PFSK-1 (cell line): ENCODE measurements at regions not wholly inside any gene's neighbourhood (a gene's known extent, or its start where the extent isn't known, plus 50 kb on each side); places are given as distances from the start of the nearest gene placed in this dataset.

Source experiments
- POLR2AphosphoS5 ChIP-seq: IDR thresholded peaks from 2 replicates; pipeline ENCODE4 v1.6.1; 2012; ENCODE audit warnings: low read depth, mild to moderate bottlenecking, control low read depth, low read length, moderate library complexity
- REST ChIP-seq, 2 experiments: IDR thresholded peaks; 2 replicates each; pipeline versions ENCODE4 v1.6.1 to v1.8.0; 2011 to 2012; ENCODE audit warnings: low read depth in 2 of 2, low read length in 2 of 2, control low read depth in 1 of 2, inconsistent platforms in 1 of 2, mild to moderate bottlenecking in 1 of 2, moderate library complexity in 1 of 2; ENCODE audit not compliant: insufficient read depth in 1 of 2
- SIN3A ChIP-seq: IDR thresholded peaks from 2 replicates; pipeline ENCODE4 v1.6.1; 2012; ENCODE audit warnings: mild to moderate bottlenecking, low read length, moderate library complexity, borderline replicate concordance; ENCODE audit not compliant: insufficient read depth
- TAF1 ChIP-seq: IDR thresholded peaks from 2 replicates; pipeline ENCODE4 v1.6.1; 2012; ENCODE audit warnings: low read length, control low read depth, borderline replicate concordance; ENCODE audit not compliant: insufficient read depth

GRCh38 chr1:221350091-221350490, 391.8 kb downstream of the DUSP10 start:
- TF ChIP-seq POLR2AphosphoS5 (no peak), REST (IDR thresholded peaks at IDR 0.05; ENCODE audit: insufficient read depth in 1 of 2, low read depth in 2 of 2, low read length in 2 of 2) (no peak), TAF1 (no peak), SIN3A (no peak)
